OCI-LY7 (cell line): ENCODE measurements at regions not wholly inside any gene's neighbourhood (a gene's known extent, or its start where the extent isn't known, plus 50 kb on each side); places are given as distances from the start of the nearest gene placed in this dataset.

Experiments used
- BruUV-seq: library from RNA; stranded (reverse); fragments of 400-500 nt; replicated peaks from 2 replicates; lab custom pipeline; 2021; lab: Mats Ljungman, UMichigan
- CTCF ChIA-PET: fragments of 300-600 bp; sonication (Branson Sonifier 250); formaldehyde crosslinking; loops from one replicate; lab custom pipeline; 2022; ENCODE audit warnings: antibody characterized with exemption; ENCODE audit not compliant: unreplicated experiment; lab: Charles Lee
- POLR2A ChIA-PET: fragments of 300-600 bp; sonication (Branson Sonifier 250); formaldehyde crosslinking; loops from one replicate; lab custom pipeline; 2022; ENCODE audit warnings: antibody characterized with exemption; lab: Charles Lee
- DNase-seq: peaks from one replicate; pipeline ENCODE4 v3.0.0-alpha.2; 2015; ENCODE audit warnings: low spot score
- H2AFZ ChIP-seq: fragments of 200-600 bp; sonication (generic), shearing (Covaris generic); 2 replicates; pipeline ENCODE4 v1.6.1; 2014; ENCODE audit warnings: mild to moderate bottlenecking, antibody characterized with exemption, low read length, moderate library complexity
- H3K27ac ChIP-seq: fragments of 200-600 bp; sonication (generic); 2 replicates; pipeline ENCODE4 v1.5.1; 2014; ENCODE audit warnings: mixed run types, low read depth, mild to moderate bottlenecking, moderate library complexity, low read length, inconsistent platforms; ENCODE audit not compliant: poor library complexity, severe bottlenecking
- H3K36me3 ChIP-seq: fragments of 200-600 bp; sonication (generic); 2 replicates; pipeline ENCODE4 v1.6.1; 2014; ENCODE audit warnings: mild to moderate bottlenecking, antibody characterized with exemption, low read length, moderate library complexity, mixed read lengths; ENCODE audit not compliant: insufficient read depth
- H3K4me1 ChIP-seq: fragments of 200-600 bp; sonication (generic); 2 replicates; pipeline ENCODE4 v1.5.1; 2014; ENCODE audit warnings: mild to moderate bottlenecking, low read length; ENCODE audit not compliant: insufficient read depth, poor library complexity, severe bottlenecking
- H3K4me2 ChIP-seq: fragments of 200-600 bp; sonication (generic); 2 replicates; pipeline ENCODE4 v1.6.1; 2014; ENCODE audit warnings: mild to moderate bottlenecking, low read length
- H3K4me3 ChIP-seq: fragments of 200-600 bp; sonication (generic); 2 replicates; pipeline ENCODE4 v1.5.1; 2014; ENCODE audit warnings: mild to moderate bottlenecking, low read depth, low read length; ENCODE audit not compliant: poor library complexity, severe bottlenecking
- H3K79me2 ChIP-seq: fragments of 200-600 bp; sonication (generic); 2 replicates; pipeline ENCODE4 v1.6.1; 2016; ENCODE audit warnings: low read depth, mild to moderate bottlenecking, low read length, moderate library complexity, mixed read lengths; ENCODE audit not compliant: insufficient read depth
- H3K9me2 ChIP-seq: fragments of 200-600 bp; sonication (generic); 2 replicates; pipeline ENCODE4 v1.6.1; 2016; ENCODE audit warnings: mild to moderate bottlenecking, low read length, mixed read lengths; ENCODE audit not compliant: insufficient read depth
- H3K9me3 ChIP-seq: fragments of 200-600 bp; sonication (generic); 2 replicates; pipeline ENCODE4 v1.6.1; 2014; ENCODE audit warnings: mild to moderate bottlenecking, mixed run types, low read length, mixed read lengths
- H4K20me1 ChIP-seq: fragments of 200-600 bp; sonication (generic); 2 replicates; pipeline ENCODE4 v1.6.1; 2014; ENCODE audit warnings: mild to moderate bottlenecking, antibody characterized with exemption, low read length, moderate library complexity, mixed read lengths; ENCODE audit not compliant: insufficient read depth
- CTCF ChIP-seq: fragments of 200-600 bp; sonication (generic); conservative IDR thresholded peaks from 2 replicates; pipeline ENCODE4 v1.5.1; 2014; ENCODE audit warnings: mild to moderate bottlenecking, antibody characterized with exemption, low read length, moderate library complexity, mixed read lengths
- EZH2phosphoT487 ChIP-seq: fragments of 200-600 bp; sonication (generic); IDR thresholded peaks from 2 replicates; pipeline ENCODE4 v1.6.1; 2018; ENCODE audit warnings: low read depth, borderline replicate concordance, mild to moderate bottlenecking, mixed run types, antibody characterized with exemption, low read length, moderate library complexity, mixed read lengths
- intact Hi-C: fragments of 100-400 bp; cut with micrococcal nuclease; formaldehyde crosslinking; loops from one replicate; pipeline ENCODE4 v1.10.0; 2022; ENCODE audit not compliant: unreplicated experiment

GRCh38 chr6:125423047-125423446 lies 121.3 kb upstream of the HDDC2 start:
- intact Hi-C loops, result no loop called here
- ChIA-PET CTCF (no interaction called here), POLR2A (no interaction called here)

GRCh38 chr6:125431971-125432370 lies 130.2 kb upstream of the HDDC2 start:
- ChIA-PET POLR2A (interaction anchor here (1.2 kb wide), 1 partner anchor 19 kb away, joined by 3 read pairs; no protein-coding TSS in a partner anchor), CTCF (no interaction called here)
- H3K4me2 ChIP-seq, result no peak overlapping the region
- H2AFZ ChIP-seq, result no peak overlapping the region; the same call in 1 of the 2 replicates
- H3K79me2 ChIP-seq, result no peaks in the 10 kb centered on the region
- intact Hi-C loops, result no loop called here
- H3K27ac ChIP-seq, result no peak overlapping the region
- no TSS peak for BruUV-seq
- H3K4me3 ChIP-seq, result no peak overlapping the region
- H4K20me1 ChIP-seq, result no peaks in the 10 kb centered on the region
- H3K9me3 ChIP-seq, result no peaks in the 10 kb centered on the region
- no peaks in the 10 kb centered on the region for H3K36me3 ChIP-seq
- no peaks in the 10 kb centered on the region for H3K9me2 ChIP-seq
- peaks cover 15% of the 10 kb centered on the region for H3K4me1 ChIP-seq
- TF ChIP-seq CTCF (no peak), EZH2phosphoT487 (no peak)
- peak; percentile 4 for DNase-seq

More at GRCh38 chr6:125423047-125423446, 121.3 kb upstream of the HDDC2 start:
- no peak for TF ChIP-seq CTCF
- no peak for TF ChIP-seq EZH2phosphoT487
- BruUV-seq, result no TSS peak
- Histone ChIP-seq H3K79me2 (no peaks in the 10 kb centered on the region), H3K36me3 (no peaks in the 10 kb centered on the region), H3K4me1 (no peaks in the 10 kb centered on the region), H2AFZ (no peak overlapping the region), H3K4me3 (no peak overlapping the region), H3K4me2 (no peak overlapping the region), H4K20me1 (no peaks in the 10 kb centered on the region), H3K9me2 (no peaks in the 10 kb centered on the region), H3K27ac (no peak overlapping the region), H3K9me3 (no peaks in the 10 kb centered on the region)
- no peak for DNase-seq

DNA sequence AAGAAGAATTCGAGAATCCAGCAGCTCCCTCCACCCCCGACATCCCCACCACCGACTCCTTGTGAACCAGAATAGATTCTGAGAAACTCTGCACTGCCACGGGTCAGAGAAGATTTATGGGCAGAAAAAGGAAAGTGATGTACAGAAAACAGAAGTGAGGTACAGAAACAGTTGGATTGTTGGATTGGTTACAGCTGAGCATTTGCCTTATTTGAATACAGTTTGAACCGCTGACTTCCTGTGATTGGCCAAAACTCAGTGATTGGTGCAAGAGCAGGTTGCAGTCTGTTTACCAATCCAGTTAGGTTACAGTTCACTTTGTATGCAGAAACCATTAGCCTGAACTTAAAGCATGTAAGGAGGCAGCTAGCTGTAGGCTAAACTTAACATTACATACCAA lies 131.2 kb upstream of the HDDC2 start:
- Histone ChIP-seq H3K4me2 (peak overlapping the region; percentile 17; the same call in 1 of the 2 replicates), H4K20me1 (no peaks in the 10 kb centered on the region), H3K79me2 (no peaks in the 10 kb centered on the region), H3K9me3 (no peaks in the 10 kb centered on the region), H3K9me2 (no peaks in the 10 kb centered on the region), H2AFZ (peak overlapping the region; percentile 35; the same call in 1 of the 2 replicates), H3K36me3 (no peaks in the 10 kb centered on the region), H3K4me3 (no peak overlapping the region), H3K27ac (no peak overlapping the region), H3K4me1 (peaks cover 15% of the 10 kb centered on the region)
- DNase-seq, result peak; percentile 35
- CTCF ChIA-PET, result no interaction called here
- BruUV-seq, result no TSS peak
- no peak for TF ChIP-seq EZH2phosphoT487
- no peak for TF ChIP-seq CTCF
- POLR2A ChIA-PET, result interaction anchor here (1.2 kb wide), 1 partner anchor 20 kb away, joined by 3 read pairs; no protein-coding TSS in a partner anchor
- intact Hi-C loops, result no loop called here
